GM19467 (cell line): ENCODE measurements at regions not wholly inside any gene's neighbourhood (a gene's known extent, or its start where the extent isn't known, plus 50 kb on each side); places are given as distances from the start of the nearest gene placed in this dataset.
A peak's percentile ranks its signal among the peaks of the same experiment; 100 is the strongest.

Source experiments
- ATAC-seq: cut with Tn5 transposase; IDR thresholded peaks from one replicate; pipeline ENCODE4 v1.9.1; 2021; ENCODE audit warnings: mild to moderate bottlenecking, moderate library complexity; ENCODE audit not compliant: unreplicated experiment

DNA sequence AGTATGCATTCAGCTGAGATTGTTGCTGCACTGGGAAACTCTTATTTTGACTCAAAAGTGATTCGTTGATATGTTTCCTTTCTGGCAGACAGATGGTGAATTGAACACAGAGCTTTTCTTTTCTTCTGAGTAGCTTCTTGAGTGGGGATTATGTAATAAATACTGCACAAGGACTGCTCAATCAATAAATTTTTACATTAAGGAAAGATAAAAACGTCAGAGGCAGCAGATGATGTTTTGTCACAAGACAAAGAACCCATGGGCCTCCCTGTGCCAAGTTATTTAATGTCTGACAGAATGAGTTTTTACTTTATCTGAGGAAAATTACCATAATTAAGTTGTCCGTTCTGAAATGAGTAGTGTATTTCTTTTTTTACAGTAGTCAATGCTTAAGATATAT, 460.3 kb downstream of the UTRN start:
- ATAC-seq = no peak

DNA sequence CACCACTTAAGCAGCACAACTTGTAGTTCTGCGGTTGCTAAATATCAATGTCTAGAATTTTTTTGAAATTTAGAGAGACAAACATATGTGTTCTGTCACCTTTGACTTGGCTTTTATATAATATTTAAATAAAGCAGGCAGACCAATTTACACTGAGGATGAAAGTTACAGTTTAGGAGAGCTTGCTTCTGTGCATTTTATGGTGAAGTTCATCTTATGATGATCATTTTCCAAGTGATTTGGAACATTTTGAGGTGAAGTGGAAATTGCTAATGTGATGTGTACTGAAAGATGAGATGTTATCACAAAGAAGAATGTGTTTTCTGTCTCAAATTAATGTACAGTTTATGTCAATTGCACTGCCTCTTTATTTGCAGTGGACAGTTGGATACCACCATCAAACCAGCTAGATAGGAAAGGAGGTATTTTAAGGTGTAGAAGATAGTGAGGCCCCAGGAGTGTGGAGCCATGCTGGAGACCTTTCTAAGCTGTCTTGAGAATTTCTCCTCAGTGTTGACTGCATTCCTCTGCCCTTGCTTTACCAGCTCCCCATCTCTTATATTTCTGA, 461.9 kb downstream of the UTRN start:
- ATAC-seq = no peak

GRCh38 chr6:144749263-144749662, 464.1 kb downstream of the UTRN start:
- no peak for ATAC-seq

DNA sequence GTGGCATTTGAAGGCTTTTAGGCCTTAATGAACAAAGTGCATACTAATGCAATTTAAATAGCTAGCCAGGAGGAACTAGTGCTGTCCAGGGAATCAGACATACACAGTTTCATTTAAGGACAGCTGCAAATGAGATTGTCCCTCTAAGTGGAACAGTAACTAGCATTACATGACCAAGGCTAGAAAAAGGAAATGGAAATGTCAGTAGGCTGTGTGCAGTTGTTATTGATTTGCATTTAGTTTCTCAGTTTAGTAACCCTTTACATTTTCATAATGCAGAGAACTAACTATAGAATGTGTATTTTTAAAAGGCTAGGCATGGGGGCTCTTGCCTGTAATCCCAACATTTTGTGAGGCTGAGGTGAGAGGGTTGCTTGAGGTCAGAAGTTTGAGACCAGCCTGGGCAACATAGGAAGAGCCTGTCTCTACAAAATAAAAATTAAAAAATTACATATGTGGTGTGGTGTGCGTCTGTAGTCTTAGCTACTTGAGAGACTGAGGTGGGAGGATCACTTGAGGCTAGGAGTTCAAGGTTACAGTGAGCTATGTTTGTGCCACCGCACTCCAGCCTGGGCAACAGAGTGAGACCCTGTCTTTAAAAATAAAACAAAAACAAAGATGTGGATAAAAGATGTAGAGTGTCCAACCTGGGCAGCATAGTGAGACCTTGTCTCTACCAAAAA, 468.0 kb downstream of the UTRN start:
- peak; percentile 93 for ATAC-seq

DNA sequence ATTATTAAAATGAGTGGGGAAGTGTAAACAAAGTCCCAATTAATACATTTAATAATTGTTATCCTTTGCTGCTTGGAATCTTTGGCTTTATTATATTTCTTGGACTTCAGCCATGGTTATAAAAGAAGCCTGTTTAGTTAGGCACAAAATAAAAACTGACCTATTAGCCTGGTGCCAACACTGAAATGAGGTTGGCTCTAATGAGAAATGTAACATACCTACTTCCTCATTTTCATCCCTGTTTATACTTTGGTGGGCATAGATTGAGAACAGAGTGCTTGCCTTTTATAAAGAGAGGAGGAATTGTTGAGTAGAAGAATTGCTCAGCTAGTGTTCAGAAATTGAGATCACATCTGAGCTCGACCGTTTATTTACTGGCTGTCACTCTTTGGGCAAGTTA, 471.3 kb downstream of the UTRN start:
- no peak for ATAC-seq

GRCh38 chr6:144757299-144757698, 472.2 kb downstream of the UTRN start:
- ATAC-seq = no peak

DNA sequence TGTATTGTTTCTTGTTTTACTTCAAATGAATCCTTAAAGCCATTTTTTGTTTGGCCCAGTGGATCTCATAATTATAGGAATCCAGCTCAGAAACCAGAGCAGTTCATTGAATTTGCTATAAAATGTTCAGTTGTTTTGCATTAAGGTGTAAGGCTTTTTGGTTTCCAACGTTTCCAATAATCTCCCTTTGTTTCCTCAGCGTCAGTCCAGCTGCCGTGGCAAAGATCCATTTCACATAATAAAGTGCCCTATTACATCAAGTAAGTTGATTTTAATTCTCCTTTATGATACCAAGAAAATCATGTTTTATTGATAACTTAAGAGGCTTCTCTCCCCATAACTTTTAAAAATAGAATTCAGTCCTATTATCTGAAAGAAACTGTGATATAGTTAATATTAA, 472.6 kb downstream of the UTRN start:
- ATAC-seq = no peak

- ATAC-seq = no peak
Observed at GRCh38 chr6:144758602-144759001, 473.5 kb downstream of the UTRN start.

DNA sequence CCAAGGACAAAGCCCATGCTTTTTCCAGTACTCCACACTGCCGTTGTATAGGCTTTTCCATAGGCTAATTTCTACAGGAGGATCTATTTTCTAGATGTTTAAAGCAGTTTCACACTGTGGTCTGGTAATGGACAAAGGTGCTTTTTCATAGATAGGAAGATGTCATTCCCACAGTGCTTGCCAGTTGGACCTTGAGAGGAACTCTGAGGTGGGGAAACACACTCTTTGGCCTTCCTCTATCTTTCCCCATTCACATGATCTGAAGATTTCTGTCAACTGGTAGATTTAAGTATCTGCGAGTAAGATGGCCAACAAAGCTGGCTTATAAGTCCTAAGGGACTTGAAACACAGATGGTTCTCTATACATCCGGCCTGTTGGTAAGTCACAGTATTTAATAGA, 477.3 kb downstream of the UTRN start:
- ATAC-seq = no peak

DNA sequence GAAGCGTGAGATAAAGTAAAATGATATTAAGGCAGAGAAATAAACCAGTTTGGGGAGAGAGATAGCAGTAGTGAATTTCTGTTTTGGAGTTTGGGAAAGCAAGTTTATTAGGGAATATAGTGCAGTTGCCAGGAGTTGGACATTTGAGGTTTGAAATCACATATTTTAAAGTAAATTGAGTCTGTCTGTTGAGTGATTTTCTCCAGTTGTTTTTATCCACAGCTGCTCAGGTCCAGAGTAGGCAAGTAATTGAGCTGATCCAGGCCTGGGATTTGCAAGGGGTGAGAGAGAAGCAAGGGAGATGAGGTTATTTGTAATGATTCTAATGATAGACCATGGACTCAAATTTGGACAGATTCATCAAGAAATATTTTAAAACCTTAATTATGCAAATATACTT, 481.9 kb downstream of the UTRN start:
- ATAC-seq = no peak

GRCh38 chr6:144768551-144769075, 483.5 kb downstream of the UTRN start:
- no peak for ATAC-seq

- ATAC-seq = no peak
Observed at GRCh38 chr6:144769142-144769541, 484.0 kb downstream of the UTRN start.

DNA sequence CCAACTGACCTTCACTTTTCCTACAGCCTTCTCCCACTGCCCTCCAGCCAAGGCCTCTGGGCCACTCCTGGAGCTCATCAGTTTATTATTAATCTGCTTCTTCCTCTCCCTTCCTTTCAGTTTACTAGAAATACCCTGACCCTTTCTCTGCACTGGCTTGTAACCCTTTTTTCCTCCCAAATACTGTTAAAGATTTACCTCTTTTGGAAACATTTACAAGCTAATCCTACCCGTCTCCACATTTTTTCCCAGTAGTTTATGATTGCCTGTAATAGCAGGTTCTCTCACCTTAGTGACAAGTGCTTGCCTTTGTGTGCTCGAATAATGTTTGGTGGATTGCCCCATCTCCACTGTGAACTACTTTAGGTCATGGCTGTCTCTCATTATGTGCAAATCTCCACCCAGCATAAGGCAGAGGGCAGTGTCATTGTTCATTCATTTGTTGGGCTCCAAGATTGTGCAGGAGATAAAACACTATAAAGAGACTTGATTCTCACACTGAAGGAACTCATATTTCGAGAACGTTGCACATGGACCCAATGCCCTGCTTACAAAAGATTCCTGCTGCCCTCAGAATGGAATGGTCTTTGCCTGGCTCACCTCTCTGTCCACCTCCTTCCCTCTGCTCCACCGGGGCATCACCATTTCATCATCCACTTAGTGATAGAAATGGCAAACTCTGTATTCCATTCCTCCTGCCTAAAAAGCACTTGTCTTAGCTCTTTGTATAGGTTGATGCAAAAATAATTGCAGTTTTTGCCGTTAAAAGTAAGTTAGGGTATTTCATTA, 491.1 kb downstream of the UTRN start:
- ATAC-seq = no peak

DNA sequence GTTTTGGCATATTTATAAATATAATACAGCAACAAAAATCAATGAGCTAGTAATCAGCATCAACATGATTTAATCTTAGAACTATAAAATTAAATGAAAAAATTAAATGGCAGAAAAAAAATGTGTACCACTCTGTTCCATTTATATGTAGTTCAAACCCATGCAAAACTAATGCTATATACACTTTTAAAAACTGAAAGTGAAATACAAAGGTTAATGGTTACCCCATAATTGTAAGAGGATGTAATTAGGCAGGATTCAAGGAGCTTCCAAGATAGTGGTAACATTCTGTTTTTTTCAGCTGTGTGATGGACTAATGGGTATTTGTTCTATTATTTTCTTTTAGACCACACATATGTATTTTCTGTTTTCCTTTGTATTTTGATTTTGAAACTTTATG, 492.1 kb downstream of the UTRN start:
- no peak for ATAC-seq

- no peak for ATAC-seq
Observed at GRCh38 chr6:144778056-144778455, 492.9 kb downstream of the UTRN start.

DNA sequence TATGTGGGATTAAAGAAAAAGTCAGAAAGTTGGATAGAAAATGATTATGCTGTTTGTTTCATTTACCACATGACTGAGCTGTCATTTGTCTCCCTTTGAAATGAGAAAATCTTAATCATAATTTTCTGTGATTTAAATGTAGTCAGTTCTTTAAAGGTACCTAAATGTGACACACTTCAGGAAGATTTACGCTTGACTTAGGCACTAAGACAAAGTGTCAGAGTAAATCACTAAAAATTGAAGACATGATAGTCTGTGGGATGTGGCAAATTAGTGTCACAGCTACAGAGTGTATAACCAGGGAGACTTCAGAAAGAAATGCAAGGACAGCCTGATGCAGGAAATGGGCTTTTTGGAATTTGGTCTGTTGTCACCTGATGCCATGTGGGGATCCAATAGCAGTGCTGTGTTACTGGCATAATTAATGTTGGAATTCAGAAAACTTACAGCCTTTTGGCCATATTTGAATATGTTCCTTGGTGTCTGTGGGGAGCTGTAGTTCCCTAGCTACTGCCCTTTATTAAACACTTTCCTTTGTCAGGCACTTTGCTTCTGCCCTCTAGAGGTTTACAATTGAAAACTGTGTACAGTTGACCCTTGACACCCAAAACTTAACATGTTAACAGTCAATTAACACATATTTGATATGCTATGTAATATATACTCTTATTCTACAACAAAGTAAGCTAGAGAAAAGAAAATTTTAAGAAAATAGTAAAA, 493.8 kb downstream of the UTRN start:
- ATAC-seq = no peak

- ATAC-seq = no peak
Observed at GRCh38 chr6:144781836-144782235, 496.7 kb downstream of the UTRN start.

DNA sequence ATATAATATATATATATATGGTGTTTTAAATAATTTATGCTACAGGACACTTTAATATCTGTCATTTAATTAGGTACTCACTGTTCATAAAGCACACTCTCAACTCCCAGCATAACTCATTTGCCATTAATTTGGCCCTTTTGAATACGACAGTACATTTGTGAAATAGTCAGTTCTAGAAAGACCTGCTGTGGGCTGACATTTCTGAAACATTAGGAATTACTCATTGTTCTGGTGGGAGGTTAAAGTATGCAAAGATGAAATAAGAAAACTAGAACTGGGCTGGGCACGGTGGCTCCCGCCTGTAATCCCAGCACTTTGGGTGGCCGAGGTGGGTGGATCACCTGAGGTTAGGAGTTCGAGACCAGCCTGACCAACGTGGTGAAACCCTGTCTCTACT, 497.5 kb downstream of the UTRN start:
- ATAC-seq = no peak

DNA sequence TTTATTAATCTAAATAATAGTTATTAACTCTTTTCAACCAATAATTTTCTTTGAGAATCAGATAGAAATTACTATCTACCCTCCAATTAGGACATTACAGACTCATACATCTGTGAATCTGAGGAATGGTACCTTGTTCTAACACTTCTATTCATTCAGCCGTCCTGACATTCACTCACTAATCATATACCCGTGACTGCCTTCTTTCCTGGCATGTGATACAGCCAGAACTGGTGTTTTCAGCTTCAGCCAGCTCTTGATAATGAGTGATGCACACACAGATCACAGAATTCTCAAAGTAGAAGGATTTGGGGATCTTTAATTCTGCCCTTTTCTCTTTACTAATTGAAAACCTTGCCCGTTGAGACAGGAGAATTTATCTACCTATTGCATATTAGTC, 499.9 kb downstream of the UTRN start:
- ATAC-seq = no peak

DNA sequence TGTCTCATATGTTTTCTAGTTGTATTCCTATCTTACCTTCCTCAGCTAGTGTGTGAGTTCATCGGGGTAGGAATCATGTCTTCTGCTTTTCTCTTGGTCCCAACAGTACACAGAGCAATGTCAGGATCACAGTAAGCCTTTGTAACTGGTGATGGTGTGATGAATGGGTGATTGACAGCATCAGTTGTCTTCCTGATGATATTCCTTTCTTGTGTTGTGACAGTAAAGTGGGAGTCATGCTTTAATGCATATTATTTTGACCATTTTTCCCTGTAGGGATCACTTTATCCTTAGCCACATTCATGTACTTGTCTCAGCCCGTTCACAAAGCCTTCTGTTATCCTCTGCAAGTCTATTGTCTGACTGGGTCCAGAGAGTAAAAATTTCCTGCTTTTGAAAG, 501.7 kb downstream of the UTRN start:
- ATAC-seq = no peak

GRCh38 chr6:144793744-144794143, 508.6 kb downstream of the UTRN start:
- ATAC-seq = no peak
